ENCODE measurements at regions not wholly inside any gene's neighbourhood (a gene's known extent, or its start where the extent isn't known, plus 50 kb on each side); places are given as distances from the start of the nearest gene placed in this dataset.

DNA sequence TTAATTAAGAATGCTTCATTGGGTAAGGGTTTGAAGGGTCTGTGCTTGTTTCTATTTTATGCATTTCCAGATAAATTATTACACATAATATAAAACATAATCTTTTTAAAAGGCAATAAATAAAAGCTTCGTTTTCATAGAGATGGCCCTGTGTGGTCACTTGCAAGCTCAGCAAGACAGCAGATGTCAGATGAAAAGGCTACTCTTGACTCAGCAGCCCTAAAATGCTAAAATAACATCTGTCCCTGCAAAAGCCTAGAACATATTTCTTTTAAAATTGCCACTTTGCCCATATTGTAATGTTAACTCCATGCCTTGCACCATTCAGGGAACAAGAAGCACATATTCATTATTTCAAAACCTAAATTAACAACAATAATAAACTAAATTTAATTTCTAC is 349.4 kb downstream of the CNTN3 start:
- no peak for TF ChIP-seq POLR2AphosphoS5 (IDR thresholded peaks at IDR 0.05)
- no peak overlapping the region for H3K27ac ChIP-seq
- H3K4me3 ChIP-seq, result no peak overlapping the region
- H3K36me3 ChIP-seq, result no peaks in the 10 kb centered on the region
- ATAC-seq (ENCODE audit: low FRiP score in 2 of 2) (no peak), DNase-seq (no peak)
- no peaks in the 10 kb centered on the region for H3K9me3 ChIP-seq
- no peaks in the 10 kb centered on the region for H3K4me1 ChIP-seq
- H3K27me3 ChIP-seq, result no peaks in the 10 kb centered on the region
- WGBS, 2 donors, result 57 to 61% methylated on average over 1 of the region's 1 CpG

DNA sequence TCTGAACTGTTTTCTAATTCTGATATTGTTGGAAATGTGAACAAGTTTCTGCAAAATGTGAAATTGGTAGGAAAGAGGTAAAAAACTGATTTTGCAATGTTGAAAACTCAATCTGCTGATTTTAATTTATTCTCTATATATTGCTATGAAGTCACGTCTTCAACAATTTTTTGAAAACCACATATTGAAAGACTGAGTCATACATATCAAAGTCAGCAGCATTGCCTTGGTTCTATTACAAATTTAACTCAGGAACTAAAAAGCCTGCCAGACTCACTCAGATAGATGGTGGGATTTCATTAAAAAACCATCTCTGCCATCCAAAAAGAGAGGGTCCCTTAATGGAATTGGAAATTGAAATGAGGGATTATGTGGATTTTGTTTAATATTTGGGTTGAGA is 351.4 kb downstream of the CNTN3 start:
- H3K36me3 ChIP-seq, result no peaks in the 10 kb centered on the region
- DNase-seq (no peak), ATAC-seq (ENCODE audit: low FRiP score in 2 of 2) (no peak)
- TF ChIP-seq EP300 (IDR thresholded peaks at IDR 0.05) (no peak), POLR2AphosphoS5 (IDR thresholded peaks at IDR 0.05) (no peak), POLR2A (IDR thresholded peaks at IDR 0.05) (no peak)
- TF ChIP-seq, protein P1, sequence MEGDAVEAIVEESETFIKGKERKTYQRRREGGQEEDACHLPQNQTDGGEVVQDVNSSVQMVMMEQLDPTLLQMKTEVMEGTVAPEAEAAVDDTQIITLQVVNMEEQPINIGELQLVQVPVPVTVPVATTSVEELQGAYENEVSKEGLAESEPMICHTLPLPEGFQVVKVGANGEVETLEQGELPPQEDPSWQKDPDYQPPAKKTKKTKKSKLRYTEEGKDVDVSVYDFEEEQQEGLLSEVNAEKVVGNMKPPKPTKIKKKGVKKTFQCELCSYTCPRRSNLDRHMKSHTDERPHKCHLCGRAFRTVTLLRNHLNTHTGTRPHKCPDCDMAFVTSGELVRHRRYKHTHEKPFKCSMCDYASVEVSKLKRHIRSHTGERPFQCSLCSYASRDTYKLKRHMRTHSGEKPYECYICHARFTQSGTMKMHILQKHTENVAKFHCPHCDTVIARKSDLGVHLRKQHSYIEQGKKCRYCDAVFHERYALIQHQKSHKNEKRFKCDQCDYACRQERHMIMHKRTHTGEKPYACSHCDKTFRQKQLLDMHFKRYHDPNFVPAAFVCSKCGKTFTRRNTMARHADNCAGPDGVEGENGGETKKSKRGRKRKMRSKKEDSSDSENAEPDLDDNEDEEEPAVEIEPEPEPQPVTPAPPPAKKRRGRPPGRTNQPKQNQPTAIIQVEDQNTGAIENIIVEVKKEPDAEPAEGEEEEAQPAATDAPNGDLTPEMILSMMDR (IDR thresholded peaks at IDR 0.05), result no peak
- no peak overlapping the region for H3K4me3 ChIP-seq
- 77 to 83% methylated on average over 1 of the region's 1 CpG for WGBS, 2 donors
- H3K4me1 ChIP-seq, result no peaks in the 10 kb centered on the region
- no peaks in the 10 kb centered on the region for H3K9me3 ChIP-seq
- H3K27ac ChIP-seq, result no peak overlapping the region
- no peaks in the 10 kb centered on the region for H3K27me3 ChIP-seq

DNA sequence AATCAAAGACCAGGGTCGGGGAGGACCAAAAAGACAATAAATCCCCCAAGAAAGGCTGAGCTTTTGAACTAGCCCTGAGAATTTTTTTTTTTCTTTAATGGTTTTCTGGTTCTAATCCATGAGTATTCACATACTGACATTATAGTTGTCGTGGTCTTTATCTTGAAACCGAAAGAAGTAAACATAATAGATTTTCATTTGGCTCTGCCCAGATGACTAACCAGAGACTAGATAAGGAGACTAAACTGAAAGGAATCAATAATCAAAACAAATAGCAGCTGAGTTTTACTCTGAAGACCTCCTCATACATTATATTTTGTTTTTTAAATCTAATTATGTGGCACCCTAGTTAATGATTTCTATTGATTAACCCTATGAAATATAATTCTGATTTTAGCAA is 381.4 kb downstream of the CNTN3 start:
- no peaks in the 10 kb centered on the region for H3K27me3 ChIP-seq
- ATAC-seq (ENCODE audit: low FRiP score in 2 of 2), result no peak
- no peak overlapping the region for H3K4me3 ChIP-seq
- no peaks in the 10 kb centered on the region for H3K36me3 ChIP-seq
- WGBS, 2 donors, result 81 to 83% methylated on average over 3 of the region's 3 CpGs
- DNase-seq, result no peak
- H3K4me1 ChIP-seq, result no peaks in the 10 kb centered on the region
- no peaks in the 10 kb centered on the region for H3K9me3 ChIP-seq
- no peak for TF ChIP-seq POLR2A (IDR thresholded peaks at IDR 0.05)
- TF ChIP-seq POLR2AphosphoS5 (IDR thresholded peaks at IDR 0.05), result no peak
- no peak for TF ChIP-seq EP300 (IDR thresholded peaks at IDR 0.05)
- TF ChIP-seq, protein P1 (IDR thresholded peaks at IDR 0.05), result no peak
- H3K27ac ChIP-seq, result no peak overlapping the region

- WGBS, 2 donors, result 68 to 69% methylated on average over 3 of the region's 3 CpGs
- no peak overlapping the region for H3K27ac ChIP-seq
- H3K4me1 ChIP-seq, result no peaks in the 10 kb centered on the region
- no peaks in the 10 kb centered on the region for H3K9me3 ChIP-seq
- H3K4me3 ChIP-seq, result no peak overlapping the region
- DNase-seq, result no peak
- H3K27me3 ChIP-seq, result no peaks in the 10 kb centered on the region
- no peaks in the 10 kb centered on the region for H3K36me3 ChIP-seq
- no peak for ATAC-seq (ENCODE audit: low FRiP score in 2 of 2)
- no peak for TF ChIP-seq POLR2AphosphoS5 (IDR thresholded peaks at IDR 0.05)
- no peak for TF ChIP-seq EP300 (IDR thresholded peaks at IDR 0.05)
- TF ChIP-seq, protein P1 (IDR thresholded peaks at IDR 0.05), result no peak
- no peak for TF ChIP-seq POLR2A (IDR thresholded peaks at IDR 0.05)
Measured at GRCh38 chr3:74217467-74217866, 397.0 kb downstream of the CNTN3 start.

DNA sequence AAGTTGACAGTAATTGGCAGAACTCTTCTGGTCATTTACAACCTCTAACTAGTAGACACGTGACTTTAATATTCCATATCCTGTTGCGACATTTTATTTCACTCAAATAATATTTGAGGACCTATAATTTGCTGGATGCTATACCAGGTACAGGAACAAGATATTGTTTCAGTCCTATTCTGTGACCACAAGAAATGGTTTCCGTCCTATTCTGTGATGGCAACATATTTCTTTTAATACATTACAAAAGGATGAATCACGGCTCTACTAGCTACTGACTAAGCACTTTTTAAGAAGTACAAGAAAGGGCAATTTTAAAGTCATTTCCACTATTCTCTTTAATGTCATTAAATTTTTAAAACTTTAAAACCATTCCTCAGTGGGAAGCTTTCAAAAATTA is 400.2 kb downstream of the CNTN3 start:
- ATAC-seq (ENCODE audit: low FRiP score in 2 of 2) (no peak), DNase-seq (no peak)
- no peaks in the 10 kb centered on the region for H3K27me3 ChIP-seq
- no peak overlapping the region for H3K4me3 ChIP-seq
- no peaks in the 10 kb centered on the region for H3K4me1 ChIP-seq
- no peak overlapping the region for H3K27ac ChIP-seq
- TF ChIP-seq EP300 (IDR thresholded peaks at IDR 0.05) (no peak), POLR2A (IDR thresholded peaks at IDR 0.05) (no peak), POLR2AphosphoS5 (IDR thresholded peaks at IDR 0.05) (no peak)
- TF ChIP-seq, protein P1 (IDR thresholded peaks at IDR 0.05), result no peak
- no peaks in the 10 kb centered on the region for H3K9me3 ChIP-seq
- WGBS, 2 donors, result 82 to 92% methylated on average over 4 of the region's 4 CpGs
- no peaks in the 10 kb centered on the region for H3K36me3 ChIP-seq

All from upper lobe of left lung (tissue), 6 donors.